ENCODE measurements at regions not wholly inside any gene's neighbourhood (a gene's known extent, or its start where the extent isn't known, plus 50 kb on each side); places are given as distances from the start of the nearest gene placed in this dataset.
"Not testable (repeated sequence)": the region's sequence is repeated elsewhere in the genome, so short reads cannot be mapped to it uniquely, and the experiment has no call there.

DNA sequence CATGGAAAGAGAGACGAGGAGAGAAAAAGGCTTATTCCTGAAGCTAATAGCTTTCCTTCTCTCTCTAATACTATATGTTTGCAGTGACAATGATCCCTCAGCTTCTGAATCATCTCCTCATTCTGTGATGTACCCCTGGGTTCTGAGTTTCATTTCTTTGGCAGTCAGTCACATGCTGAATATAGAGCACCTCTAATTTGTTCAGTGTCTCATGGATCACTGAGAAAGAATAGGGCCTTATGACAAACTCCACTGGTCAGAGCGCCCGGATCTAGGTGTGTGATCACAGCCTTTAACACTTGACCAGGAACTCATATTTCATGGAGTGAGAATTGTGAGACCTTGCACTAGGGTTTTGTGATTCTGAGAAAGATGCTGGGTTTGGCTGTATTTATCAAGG is 54.3 kb upstream of the CCN1 start:
- not testable (repeated sequence) for TF ChIP-seq ZFP30 (CRISPR knock-in tag; IDR thresholded peaks at IDR 0.05); RARB (CRISPR knock-in tag; IDR thresholded peaks at IDR 0.05); GLIS3 (CRISPR knock-in tag; IDR thresholded peaks at IDR 0.05); ZFP3 (CRISPR knock-in tag; IDR thresholded peaks at IDR 0.05); ZNF565 (CRISPR knock-in tag; conservative IDR thresholded peaks at IDR 0.05; ENCODE audit: low read depth); OSR1 (CRISPR knock-in tag; IDR thresholded peaks at IDR 0.05)

Data from SK-N-SH treated with all-trans-retinoic acid at 6 μM for 48 hours (cell line).